ENCODE measurements at regions not wholly inside any gene's neighbourhood (a gene's known extent, or its start where the extent isn't known, plus 50 kb on each side); places are given as distances from the start of the nearest gene placed in this dataset.

- ATAC-seq = no peak
Measured at GRCh38 chr17:74070374-74070773, 133.1 kb upstream of the RPL38 start.

GRCh38 chr17:74070998-74071679, 132.3 kb upstream of the RPL38 start:
- H3K36me3 ChIP-seq = no peaks in the 10 kb centered on the region
- H3K27ac ChIP-seq = no peak overlapping the region
- H3K4me1 ChIP-seq = no peaks in the 10 kb centered on the region
- TF ChIP-seq EP300 (IDR thresholded peaks at IDR 0.05) (no peak), POLR2A (IDR thresholded peaks at IDR 0.05) (no peak), CTCF (IDR thresholded peaks at IDR 0.05) (no peak), POLR2AphosphoS5 (IDR thresholded peaks at IDR 0.05) (no peak)
- peaks cover 0 to 48% (median 0%) of the 10 kb centered on the region in 3 donors for H3K9me3 ChIP-seq
- ATAC-seq = no peak
- H3K4me3 ChIP-seq = no peak overlapping the region
- peaks cover 27% of the 10 kb centered on the region for H3K27me3 ChIP-seq
- 79 to 80% methylated on average over 8 to 12 of the region's 12 CpGs for WGBS, 2 donors (ENCODE audit: low coverage in 1 of 2)

More at GRCh38 chr17:74070374-74070773, 133.1 kb upstream of the RPL38 start:
- peaks cover 33% of the 10 kb centered on the region for H3K27me3 ChIP-seq
- 86% methylated on average over 1 of the region's 3 CpGs; no CpG with 5 or more reads in 1 of the 2 donors for WGBS, 2 donors (ENCODE audit: low coverage in 1 of 2)
- H3K9me3 ChIP-seq = peaks cover 0 to 48% (median 0%) of the 10 kb centered on the region in 3 donors
- H3K36me3 ChIP-seq = no peaks in the 10 kb centered on the region
- H3K4me3 ChIP-seq = no peak overlapping the region
- TF ChIP-seq EP300 (IDR thresholded peaks at IDR 0.05) = no peak
- no peak for TF ChIP-seq POLR2AphosphoS5 (IDR thresholded peaks at IDR 0.05)
- no peak for TF ChIP-seq CTCF (IDR thresholded peaks at IDR 0.05)
- TF ChIP-seq POLR2A (IDR thresholded peaks at IDR 0.05) = no peak
- no peak overlapping the region for H3K27ac ChIP-seq
- H3K4me1 ChIP-seq = no peaks in the 10 kb centered on the region

GRCh38 chr17:74072340-74072739, 131.1 kb upstream of the RPL38 start:
- Histone ChIP-seq H3K36me3 (no peaks in the 10 kb centered on the region), H3K27me3 (peaks cover 16% of the 10 kb centered on the region), H3K4me3 (no peak overlapping the region), H3K27ac (no peak overlapping the region), H3K9me3 (peaks cover 0 to 48% (median 0%) of the 10 kb centered on the region in 3 donors), H3K4me1 (no peaks in the 10 kb centered on the region)
- no peak for TF ChIP-seq POLR2AphosphoS5 (IDR thresholded peaks at IDR 0.05)
- no peak for TF ChIP-seq POLR2A (IDR thresholded peaks at IDR 0.05)
- TF ChIP-seq EP300 (IDR thresholded peaks at IDR 0.05) = no peak
- TF ChIP-seq CTCF (IDR thresholded peaks at IDR 0.05) = no peak
- no peak for ATAC-seq
- WGBS, 2 donors (ENCODE audit: low coverage in 1 of 2) = 67 to 79% methylated on average over 4 of the region's 4 CpGs

- H3K4me3 ChIP-seq = no peak overlapping the region
- no peak for TF ChIP-seq EP300 (IDR thresholded peaks at IDR 0.05)
- no peak for TF ChIP-seq POLR2A (IDR thresholded peaks at IDR 0.05)
- TF ChIP-seq POLR2AphosphoS5 (IDR thresholded peaks at IDR 0.05) = no peak
- TF ChIP-seq CTCF (IDR thresholded peaks at IDR 0.05) = no peak
- no peaks in the 10 kb centered on the region for H3K4me1 ChIP-seq
- no peaks in the 10 kb centered on the region for H3K36me3 ChIP-seq
- H3K27me3 ChIP-seq = peaks cover 23% of the 10 kb centered on the region
- peaks cover 0 to 32% (median 0%) of the 10 kb centered on the region in 3 donors for H3K9me3 ChIP-seq
- no peak for ATAC-seq
- H3K27ac ChIP-seq = no peak overlapping the region
- 90 to 100% methylated on average over 1 of the region's 1 CpG for WGBS, 2 donors (ENCODE audit: low coverage in 1 of 2)
Measured at GRCh38 chr17:74076446-74076845, 127.0 kb upstream of the RPL38 start.

- no peak for TF ChIP-seq POLR2AphosphoS5 (IDR thresholded peaks at IDR 0.05)
- no peak for TF ChIP-seq EP300 (IDR thresholded peaks at IDR 0.05)
- TF ChIP-seq POLR2A (IDR thresholded peaks at IDR 0.05) = no peak
- no peak for TF ChIP-seq CTCF (IDR thresholded peaks at IDR 0.05)
- no peak overlapping the region for H3K4me3 ChIP-seq
- peaks cover 31% of the 10 kb centered on the region for H3K27me3 ChIP-seq
- H3K4me1 ChIP-seq = no peaks in the 10 kb centered on the region
- no peak overlapping the region for H3K27ac ChIP-seq
- H3K36me3 ChIP-seq = no peaks in the 10 kb centered on the region
- peaks cover 0 to 27% (median 0%) of the 10 kb centered on the region in 3 donors for H3K9me3 ChIP-seq
- no peak for ATAC-seq
Measured at GRCh38 chr17:74077231-74077630, 126.2 kb upstream of the RPL38 start.
